A172 (cell line): ENCODE measurements at regions not wholly inside any gene's neighbourhood (a gene's known extent, or its start where the extent isn't known, plus 50 kb on each side); places are given as distances from the start of the nearest gene placed in this dataset.
A peak's percentile ranks its signal among the peaks of the same experiment; 100 is the strongest.
"Not testable (repeated sequence)": the region's sequence is repeated elsewhere in the genome, so short reads cannot be mapped to it uniquely, and the experiment has no call there.

Source experiments
- DNase-seq: peaks from one replicate; pipeline ENCODE4 v3.0.0-alpha.2; 2015; ENCODE audit warnings: low spot score

GRCh38 chr2:139720056-139720455 lies 939.9 kb upstream of the NXPH2 start:
- no peak for DNase-seq

DNA sequence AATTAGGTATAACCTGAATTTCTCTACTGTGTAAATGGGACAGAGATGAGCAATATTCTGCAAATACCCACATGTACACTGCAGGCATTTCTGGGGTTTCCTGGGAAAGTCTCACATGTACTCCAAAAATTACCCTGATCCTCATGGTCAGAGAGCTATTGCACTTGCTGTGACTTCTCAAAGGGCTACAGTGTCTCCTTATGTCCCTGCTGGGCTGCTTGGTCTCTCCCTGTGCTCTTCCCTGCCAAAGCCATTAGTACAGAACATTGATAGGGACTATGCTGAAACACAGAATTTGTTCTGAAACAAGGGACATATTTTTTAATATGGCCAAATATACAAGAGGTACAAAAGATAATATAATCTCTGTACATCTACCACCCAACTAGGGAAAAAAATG lies 924.4 kb upstream of the NXPH2 start:
- no peak for DNase-seq

DNA sequence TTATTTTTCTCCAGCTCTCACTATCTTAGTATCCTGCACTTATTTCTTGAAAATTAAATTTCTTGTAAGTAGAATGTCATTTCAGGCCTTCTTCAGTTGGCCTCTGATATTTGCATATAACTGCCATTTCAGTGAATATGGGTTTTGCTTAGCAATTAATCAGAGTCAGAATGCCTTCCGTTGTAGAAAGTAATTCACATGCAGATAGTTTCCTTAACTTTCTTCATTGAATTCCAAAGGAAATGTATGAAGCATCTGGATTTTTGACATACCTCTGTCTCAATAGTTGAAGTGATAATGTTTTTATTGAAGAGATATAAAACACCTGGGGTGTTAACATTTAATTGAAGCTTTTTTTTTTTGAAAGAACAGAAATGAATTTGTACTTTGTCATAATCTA lies 914.1 kb upstream of the NXPH2 start:
- DNase-seq, result no peak

- no peak for DNase-seq
These were observed 906.0 kb upstream of the NXPH2 start for GRCh38 chr2:139686205-139686604.

- DNase-seq, result peak; percentile 2
These were observed 905.1 kb upstream of the NXPH2 start for GRCh38 chr2:139685090-139685983.

DNA sequence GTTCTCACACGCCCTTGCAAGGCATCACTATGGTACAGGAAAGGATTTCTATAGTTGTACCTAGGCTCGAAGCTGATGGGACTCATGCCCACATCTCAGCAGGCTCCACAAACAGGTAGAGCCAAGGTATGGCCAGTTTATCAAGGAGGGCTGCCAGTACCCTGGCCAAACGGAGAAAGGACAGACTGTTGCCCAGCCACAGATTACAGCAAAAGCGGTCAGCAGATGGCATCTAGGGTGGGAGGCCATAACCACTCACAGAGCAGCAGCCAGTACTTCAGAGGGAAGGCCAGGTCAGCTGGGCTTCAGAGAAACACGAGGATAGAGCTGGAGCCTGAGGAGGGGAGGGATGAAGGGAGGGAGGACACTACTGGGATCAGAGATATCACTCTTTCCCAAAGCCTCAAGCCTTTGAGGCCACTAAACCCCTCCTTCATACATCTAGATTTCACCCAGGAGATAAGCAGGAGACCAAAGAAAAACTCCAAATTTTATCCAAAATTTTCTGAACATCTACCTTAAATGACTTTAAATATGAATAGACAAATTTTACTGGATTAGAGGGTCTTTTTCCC lies 904.2 kb upstream of the NXPH2 start:
- no peak for DNase-seq

DNA sequence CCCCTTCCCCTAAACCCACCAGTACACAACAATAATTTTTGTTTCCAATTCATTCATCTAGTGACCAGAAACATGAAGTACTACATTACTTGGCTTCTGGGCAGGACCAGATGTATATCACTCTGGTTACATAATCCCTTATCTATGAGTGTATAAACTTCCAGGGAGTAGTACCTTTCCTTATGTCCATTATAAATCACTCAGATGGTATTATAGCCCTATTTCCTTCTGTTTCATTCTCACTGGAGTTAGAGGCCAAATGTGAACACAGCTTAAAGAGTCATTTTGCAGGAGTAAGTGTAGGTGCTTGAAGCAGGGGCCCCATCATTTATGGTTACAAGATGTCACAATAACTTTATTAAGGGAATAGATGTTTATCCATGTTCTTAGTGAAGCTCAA lies 894.4 kb upstream of the NXPH2 start:
- no peak for DNase-seq

DNA sequence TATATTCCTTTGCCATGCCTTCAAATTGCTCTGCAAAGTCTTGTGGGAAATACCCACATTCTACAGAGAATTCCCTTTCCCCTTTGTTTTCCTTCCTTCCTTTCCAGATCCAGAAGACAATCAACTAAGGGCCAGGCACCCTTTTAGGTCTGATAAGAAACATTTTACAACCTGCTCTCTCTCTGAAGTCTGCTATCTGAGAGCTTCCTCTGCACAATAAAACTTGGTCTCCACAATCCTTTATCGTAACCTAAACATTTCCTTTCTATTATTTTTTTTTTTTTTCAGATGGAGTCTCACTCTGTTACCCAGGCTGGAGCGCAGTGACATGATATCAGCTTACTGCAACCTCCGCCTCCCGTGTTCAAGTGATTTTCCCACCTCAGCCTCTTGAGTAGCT lies 893.3 kb upstream of the NXPH2 start:
- not testable (repeated sequence) for DNase-seq

- DNase-seq, result no peak
These were observed 889.5 kb upstream of the NXPH2 start for GRCh38 chr2:139669675-139670074.

DNA sequence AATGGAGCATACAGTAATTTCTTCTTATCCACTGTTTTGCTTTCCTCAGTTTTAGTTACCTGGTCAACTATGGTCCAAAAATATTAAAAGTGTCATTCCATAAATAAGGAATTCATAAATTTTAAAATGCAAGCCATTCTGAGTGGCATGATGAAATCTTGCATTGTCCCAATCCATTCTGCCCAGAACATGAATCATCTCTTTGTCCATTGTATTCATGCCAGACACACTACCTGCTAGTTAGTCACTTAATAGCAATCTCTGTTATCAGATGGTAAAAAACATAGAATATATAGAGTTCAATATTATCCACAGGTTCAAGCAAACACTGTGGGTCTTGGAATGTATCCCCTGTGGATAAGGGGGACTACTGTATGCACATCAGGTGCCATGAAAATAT lies 872.2 kb upstream of the NXPH2 start:
- no peak for DNase-seq

- DNase-seq, result no peak
These were observed 865.4 kb upstream of the NXPH2 start for GRCh38 chr2:139645617-139646016.

GRCh38 chr2:139643139-139643538 lies 862.9 kb upstream of the NXPH2 start:
- no peak for DNase-seq

GRCh38 chr2:139631966-139632365 lies 851.8 kb upstream of the NXPH2 start:
- no peak for DNase-seq

GRCh38 chr2:139628931-139629330 lies 848.7 kb upstream of the NXPH2 start:
- no peak for DNase-seq

- no peak for DNase-seq
These were observed 845.9 kb upstream of the NXPH2 start for GRCh38 chr2:139626128-139626527.

- DNase-seq, result no peak
These were observed 842.5 kb upstream of the NXPH2 start for GRCh38 chr2:139622691-139623090.

DNA sequence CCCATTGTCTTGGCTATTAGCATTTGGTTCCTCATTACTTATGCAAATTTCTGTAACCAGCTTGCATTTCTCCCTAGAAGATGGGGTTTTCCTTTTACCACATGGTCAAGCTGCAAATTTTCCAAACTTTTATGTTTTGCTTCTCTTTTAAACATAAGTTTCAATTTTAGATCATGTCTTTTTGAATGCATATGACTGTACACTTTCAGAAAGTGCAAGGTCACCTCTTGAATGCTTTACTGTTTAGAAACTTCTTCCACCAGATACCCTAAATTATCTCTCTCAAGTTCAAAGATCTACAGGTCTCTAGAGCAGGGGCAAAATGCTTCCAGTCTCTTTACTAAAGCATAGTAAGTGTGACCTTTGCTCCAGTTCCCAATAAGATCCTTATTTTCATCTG lies 837.6 kb upstream of the NXPH2 start:
- no peak for DNase-seq

DNA sequence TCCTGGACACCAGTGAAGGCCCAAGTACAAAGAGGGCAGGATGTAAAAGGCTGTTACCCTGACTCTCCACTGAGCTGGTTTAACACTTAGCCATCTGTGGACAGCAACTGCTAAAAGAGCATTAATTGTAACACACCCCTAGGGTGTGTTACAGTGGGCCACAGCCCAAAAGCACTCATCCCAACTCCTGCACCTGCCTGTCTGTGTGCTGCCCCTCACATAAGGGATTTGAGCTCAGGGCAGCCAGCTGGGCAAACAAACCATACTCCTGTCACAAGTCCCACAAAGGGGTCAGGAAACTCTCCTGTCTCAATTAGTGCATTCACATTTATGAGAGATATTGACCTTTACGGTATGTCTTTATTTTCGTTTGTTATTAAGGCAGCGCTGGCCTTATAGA lies 833.1 kb upstream of the NXPH2 start:
- no peak for DNase-seq

DNA sequence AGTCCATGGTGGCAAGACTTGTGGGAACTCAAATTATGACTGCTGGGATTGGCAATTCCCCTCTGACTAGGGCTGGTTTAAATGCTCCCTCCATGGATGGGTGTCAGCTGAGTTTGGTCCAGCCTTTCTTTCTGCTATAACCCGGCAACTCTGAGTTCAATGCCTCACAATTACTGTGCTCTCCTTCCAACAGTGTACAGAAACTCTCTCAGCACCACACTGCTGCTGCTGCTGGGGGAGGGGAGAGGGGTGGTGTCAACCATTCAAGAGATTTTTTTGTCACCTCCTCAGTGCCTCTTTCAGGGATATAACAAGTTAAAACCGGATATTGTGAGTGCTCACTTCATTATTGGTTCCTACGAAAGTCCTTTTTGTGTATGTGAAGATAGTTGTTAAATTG lies 830.3 kb upstream of the NXPH2 start:
- no peak for DNase-seq

GRCh38 chr2:139609109-139609508 lies 828.9 kb upstream of the NXPH2 start:
- no peak for DNase-seq

- no peak for DNase-seq
These were observed 825.5 kb upstream of the NXPH2 start for GRCh38 chr2:139605668-139606067.

DNA sequence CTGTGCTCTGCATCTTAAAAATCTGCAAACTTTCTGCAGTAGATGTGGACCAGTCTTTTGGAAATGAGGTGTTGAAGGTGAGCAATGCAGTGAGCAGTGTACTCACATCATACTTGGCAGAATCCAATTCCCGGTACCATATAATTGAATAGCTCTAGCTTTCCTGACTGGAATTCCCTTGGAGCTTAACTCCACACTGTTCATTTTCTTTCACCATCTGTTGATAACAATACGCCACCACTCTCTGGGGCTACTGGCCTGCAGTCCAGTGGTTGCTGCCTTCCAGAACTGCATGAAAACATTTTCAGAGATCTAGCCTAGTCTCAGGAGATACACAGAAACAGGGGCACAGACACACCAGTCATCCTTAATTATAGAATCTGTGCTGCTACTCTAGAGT lies 820.0 kb upstream of the NXPH2 start:
- DNase-seq, result no peak

DNA sequence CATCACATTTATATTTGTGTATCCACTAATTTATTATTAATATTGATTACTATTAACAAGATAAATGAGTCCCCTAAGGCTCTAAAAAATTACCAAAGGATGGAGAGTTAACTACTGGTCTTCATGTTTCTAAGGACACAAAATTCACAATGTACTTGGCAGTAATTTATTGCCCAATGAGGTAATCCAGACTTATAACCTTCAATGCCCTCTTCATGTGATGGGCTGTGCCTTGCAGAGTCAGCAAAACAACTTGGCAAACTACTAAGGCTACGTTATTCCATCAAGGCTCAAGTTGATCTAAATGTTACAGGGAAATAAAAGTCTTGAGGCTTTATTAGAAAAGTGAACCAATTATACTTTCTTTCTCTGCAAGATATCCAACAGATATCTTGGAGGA lies 804.9 kb upstream of the NXPH2 start:
- DNase-seq, result no peak

GRCh38 chr2:139574371-139574770 lies 794.2 kb upstream of the NXPH2 start:
- DNase-seq, result no peak
